ENCODE measurements at regions not wholly inside any gene's neighbourhood (a gene's known extent, or its start where the extent isn't known, plus 50 kb on each side); places are given as distances from the start of the nearest gene placed in this dataset.
"Not testable (repeated sequence)": the region's sequence is repeated elsewhere in the genome, so short reads cannot be mapped to it uniquely, and the experiment has no call there.

DNA sequence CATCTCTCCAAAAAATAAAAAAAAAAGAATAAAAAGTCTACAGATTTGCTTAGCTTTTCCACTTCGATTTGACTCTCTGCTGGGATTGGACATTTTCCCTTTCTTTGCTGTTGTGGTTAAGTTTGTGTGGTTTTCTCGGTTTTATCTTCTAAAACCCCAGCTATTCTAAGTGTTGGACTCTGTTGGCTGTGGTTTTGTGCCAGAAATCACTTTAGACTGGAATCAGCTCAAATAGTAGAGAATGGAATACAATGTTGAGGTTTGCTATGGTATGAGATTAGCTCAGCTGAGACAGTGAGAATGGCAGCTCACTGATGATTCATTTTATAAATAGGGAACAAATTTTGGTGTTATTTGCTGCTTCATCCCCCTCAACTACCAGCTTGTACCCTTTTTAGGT is 116.0 kb downstream of the BUB3 start:
- DNase-seq (ENCODE audit: low read depth): peak; percentile 23

DNA sequence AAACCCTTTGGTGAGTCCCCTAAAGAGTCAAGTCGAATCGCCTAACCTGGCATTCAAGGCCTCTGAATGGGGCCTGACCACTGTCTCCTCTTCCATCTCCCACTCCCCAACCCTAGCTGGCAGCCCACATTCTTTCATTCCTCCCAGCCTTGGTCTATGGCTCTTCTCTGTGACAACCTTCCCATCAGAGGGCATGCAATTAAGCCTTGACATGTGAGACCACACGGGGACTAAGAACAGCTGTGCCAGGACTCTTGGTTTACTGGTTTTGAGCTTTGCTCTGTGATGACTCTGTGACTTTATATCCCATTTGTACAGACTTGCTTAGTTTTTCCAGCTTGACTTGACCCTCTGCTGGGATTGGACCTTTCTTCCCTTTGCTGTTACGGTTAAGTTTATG is 116.6 kb downstream of the BUB3 start:
- DNase-seq (ENCODE audit: low read depth): no peak

DNA sequence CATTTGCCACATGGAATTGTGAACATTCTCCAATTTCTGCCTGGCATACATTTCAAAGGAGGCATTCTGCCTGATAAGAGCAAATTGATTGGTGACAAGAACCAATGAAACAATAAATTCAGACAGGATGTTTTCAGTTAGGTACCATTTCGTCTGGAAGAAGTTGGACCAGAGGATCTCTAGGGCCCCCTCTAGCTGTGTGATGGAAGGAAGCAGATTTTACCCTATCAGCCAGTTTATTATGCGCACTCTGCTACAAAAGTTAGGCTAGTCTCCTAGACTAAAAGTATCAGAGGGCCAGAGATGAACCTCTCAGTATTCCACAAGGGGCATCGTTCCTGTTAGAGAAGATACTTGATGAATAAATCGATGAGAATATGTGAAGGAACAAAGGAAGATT is 118.0 kb downstream of the BUB3 start:
- no peak for DNase-seq (ENCODE audit: low read depth)

GRCh38 chr10:123274306-123275135 is 120.3 kb downstream of the BUB3 start:
- no peak for DNase-seq (ENCODE audit: low read depth)

- no peak for DNase-seq (ENCODE audit: low read depth)
Measured at GRCh38 chr10:123275136-123275564, 120.9 kb downstream of the BUB3 start.

DNA sequence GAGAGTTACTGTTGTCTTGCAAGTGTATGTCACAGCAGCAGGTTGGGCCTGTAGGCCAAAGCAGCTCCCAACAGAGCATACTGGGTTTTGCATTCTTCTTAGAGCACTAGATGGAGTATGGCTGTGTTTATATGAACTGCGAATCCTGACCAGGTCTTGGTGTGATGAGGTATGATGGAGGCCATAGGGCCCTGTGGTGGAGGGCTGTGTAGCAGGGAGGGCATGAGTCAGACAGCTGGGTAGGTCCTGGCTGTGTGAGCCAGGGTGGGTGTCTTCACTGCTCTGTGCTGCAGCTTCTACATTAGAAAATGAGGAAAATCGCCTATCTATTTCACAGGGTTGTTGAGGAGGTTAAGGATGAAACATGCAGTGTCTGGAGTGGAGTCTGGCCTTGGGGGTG is 124.2 kb downstream of the BUB3 start:
- no peak for DNase-seq (ENCODE audit: low read depth)

GRCh38 chr10:123283371-123283770 is 129.2 kb downstream of the BUB3 start:
- DNase-seq (ENCODE audit: low read depth): not testable (repeated sequence)

DNA sequence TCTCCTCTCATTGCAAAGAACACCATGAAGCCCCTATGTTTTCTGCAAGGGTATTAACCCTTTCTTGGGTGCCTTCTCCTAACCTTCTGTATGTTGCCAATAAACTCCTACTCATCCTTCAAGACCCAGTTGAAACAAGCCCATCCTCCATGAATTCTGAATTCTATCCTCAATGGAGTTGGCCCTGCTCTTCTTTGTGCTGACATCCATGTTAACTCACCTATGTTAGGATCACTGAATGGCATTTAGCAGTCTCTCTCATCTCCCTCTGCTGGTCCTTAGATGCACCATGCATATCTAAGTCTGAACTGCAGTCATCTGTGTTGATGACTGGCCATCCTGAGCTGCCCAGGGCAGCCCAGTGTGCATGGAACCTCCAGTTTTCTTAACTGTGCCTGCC is 129.8 kb downstream of the BUB3 start:
- no peak for DNase-seq (ENCODE audit: low read depth)

- DNase-seq (ENCODE audit: low read depth): peak; percentile 15
Measured at GRCh38 chr10:123287594-123288247, 133.5 kb downstream of the BUB3 start.

- DNase-seq (ENCODE audit: low read depth): no peak
Measured at GRCh38 chr10:123289432-123289831, 135.2 kb downstream of the BUB3 start.

GRCh38 chr10:123294109-123294508 is 139.9 kb downstream of the BUB3 start:
- no peak for DNase-seq (ENCODE audit: low read depth)

DNA sequence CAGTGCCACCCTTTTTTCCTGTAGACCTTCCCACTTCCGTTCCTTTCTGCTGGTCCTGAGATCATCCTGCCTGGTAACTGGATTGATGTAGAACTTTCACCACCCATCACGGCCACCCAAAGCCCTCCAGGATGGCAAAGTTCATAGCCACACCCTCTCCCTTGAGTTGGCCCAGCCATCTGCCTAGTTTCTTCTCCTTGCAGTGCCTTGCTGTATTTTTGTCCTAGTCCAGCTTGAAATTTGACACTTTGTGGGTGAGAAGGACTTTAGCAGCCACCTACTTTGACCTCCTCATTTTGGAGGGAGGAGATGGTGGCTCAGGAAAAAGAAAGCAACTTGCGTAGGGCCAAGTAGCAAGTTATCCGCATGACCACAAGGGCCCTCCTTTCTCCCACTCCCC is 140.7 kb downstream of the BUB3 start:
- DNase-seq (ENCODE audit: low read depth): no peak

DNA sequence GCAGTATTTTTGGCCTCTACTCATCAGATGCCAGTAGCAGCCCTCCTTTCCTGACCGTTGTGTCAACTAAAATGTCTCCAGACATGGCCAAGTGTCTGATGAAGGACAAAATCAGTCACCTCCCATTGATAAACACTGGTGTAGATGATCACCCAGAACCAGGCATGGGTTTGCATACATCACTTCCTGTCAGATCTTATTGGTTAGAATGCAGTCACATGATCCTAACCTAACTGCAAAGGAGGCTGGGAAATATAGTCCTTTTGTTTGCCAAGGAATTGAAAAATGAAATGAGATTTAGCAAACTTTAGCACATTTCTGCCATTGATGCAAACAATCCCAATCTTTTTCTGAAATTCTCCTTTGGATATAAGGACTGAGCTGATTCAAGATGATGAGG is 141.4 kb downstream of the BUB3 start:
- DNase-seq (ENCODE audit: low read depth): no peak

DNA sequence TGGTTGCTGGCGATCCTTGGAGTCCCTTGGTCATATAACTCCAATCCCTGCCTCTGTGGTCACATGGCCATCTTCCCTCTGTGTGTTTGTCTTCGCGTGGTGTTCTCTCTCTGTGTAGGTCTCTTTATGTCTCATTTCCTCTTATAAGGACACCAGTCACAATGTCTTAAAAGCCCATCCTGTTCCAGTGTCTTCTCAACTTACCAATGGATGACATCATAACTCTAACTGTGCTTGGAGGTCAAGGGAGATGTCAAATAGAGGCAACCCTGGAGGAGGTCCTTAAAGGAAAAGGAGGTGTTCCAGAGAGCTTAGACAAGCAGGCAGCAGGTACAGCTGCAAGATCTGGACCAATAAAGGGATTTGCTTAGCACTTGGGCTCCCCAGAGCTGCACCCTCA is 143.0 kb downstream of the BUB3 start:
- DNase-seq (ENCODE audit: low read depth): no peak

DNA sequence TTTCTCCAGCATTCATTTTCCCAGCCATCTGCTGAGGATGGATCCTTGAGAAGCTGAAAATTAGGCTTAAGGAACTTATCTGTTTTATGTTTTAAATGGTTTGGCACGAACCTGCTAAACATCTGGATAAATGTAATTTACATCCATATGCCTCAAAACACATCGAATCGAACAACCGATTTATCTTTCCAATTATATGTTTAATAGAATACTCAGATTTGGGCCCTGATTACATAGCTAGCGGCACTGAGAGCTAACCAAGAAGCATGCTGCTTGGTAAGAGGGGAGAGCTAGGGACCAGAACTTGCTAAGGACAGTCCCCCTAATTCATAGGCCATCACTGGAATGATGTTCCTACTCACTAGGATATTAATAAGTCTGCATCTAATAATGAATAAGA is 144.4 kb downstream of the BUB3 start:
- no peak for DNase-seq (ENCODE audit: low read depth)

- DNase-seq (ENCODE audit: low read depth): no peak
Measured at GRCh38 chr10:123299598-123299997, 145.4 kb downstream of the BUB3 start.

DNA sequence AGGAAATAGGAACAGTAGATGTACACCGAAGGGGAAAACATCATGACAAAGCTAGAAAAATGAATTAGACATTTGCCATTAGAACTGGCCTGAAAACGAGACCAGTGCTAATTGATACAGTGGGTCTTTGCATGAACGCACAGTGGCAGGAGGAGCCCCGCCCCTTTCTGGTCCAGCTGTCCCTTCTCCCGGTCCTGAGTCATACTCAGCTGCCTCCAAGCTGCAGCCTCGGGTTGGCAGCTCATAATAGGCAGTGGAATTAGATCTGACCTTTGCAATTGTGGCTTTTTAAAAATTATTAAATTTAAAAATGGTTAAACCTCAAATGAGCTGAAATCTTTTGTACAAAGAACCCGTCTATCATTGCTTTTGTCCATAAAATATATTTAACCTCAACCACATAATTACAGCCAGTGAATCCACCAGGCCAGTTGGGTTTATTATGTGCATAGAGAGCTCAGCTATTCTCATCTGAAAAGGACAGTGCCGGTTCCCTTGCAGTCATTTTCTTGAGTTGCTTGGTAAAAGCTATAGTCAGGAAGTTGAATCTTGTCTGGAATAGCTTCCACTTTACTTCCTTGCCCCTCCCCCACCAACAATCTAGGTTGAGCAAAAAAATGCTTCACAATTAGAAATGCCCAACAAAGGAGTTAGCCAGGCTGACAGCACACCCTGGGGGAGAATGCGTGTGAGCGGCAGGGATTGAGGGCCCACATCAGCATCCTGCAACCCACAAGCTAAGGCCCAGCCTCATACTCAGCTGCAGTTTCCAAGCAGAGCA is 147.1 kb downstream of the BUB3 start:
- DNase-seq (ENCODE audit: low read depth): no peak

DNA sequence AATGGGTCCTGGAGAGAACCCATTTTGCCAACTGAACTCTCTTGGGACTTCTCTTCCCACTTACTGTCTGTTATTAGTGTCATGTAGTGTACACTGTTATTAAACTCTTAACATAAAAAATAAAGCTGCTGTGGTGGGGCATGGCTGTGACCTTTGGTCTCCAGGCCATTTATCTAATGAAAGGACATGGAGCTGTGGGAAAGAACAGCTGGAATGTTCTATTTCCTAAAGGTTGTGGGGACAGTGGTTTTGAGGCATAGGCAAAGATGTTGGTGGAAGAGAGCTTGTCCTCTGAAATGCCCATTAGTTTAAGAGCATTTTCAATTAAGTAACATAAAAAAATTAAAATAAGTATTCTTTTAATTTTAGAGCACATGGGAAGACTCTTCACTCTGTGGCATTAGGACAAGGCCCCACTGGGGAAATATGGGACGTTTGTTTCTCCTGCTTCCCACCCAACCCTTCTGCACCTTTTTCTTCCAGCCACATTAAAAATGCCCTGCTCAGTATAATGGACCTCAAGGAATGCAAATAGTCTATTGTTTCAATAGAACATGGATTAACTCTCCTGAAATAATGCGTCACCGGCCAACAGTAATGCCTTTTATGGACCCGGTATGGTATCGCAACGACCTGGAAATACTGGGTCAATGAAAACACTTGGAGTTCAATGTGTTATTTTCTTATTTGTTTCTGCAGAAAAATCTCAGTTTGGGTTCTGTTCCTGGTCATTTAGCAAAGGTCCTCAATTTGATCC is 149.6 kb downstream of the BUB3 start:
- no peak for DNase-seq (ENCODE audit: low read depth)

GRCh38 chr10:123305671-123306070 is 151.5 kb downstream of the BUB3 start:
- no peak for DNase-seq (ENCODE audit: low read depth)

DNA sequence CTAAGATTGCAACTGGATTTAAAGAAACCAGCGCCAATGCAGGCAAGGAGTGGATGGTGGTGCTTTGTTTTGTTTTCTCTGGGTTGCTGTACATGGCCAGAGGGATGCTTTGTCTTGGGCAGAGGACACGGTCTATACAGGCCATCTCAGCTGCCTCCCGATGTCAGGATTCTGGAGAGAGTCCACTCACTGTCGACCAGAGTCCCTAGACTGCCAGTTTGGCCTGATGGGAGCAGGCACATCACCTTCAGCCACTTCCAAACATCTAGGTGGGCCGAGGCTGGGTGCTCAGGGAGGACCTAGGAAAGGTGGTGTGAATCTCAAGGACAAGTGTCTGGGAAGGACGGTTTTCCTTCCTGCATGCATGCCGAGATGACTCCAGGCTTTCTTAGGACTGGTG is 152.1 kb downstream of the BUB3 start:
- no peak for DNase-seq (ENCODE audit: low read depth)

- DNase-seq (ENCODE audit: low read depth): no peak
Measured at GRCh38 chr10:123309731-123310130, 155.5 kb downstream of the BUB3 start.

DNA sequence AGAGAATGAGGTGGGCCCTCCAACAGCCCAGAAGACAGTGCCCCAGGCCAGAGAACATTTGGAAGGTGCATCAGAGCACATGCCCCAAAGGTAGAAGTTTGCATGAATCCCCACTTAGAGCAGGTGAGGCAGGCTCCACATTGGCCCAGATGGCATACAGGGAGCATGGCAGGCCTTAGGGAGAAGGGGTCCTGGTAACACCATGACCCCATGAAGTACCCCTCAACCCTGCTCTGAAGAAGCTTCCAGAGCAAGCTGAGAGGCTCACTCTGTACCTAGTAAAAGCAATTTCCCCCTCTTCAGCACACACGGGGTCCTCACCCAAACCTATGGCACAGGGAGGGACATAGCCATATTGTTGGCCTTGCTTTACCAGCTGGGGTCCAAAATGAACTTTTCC is 162.6 kb downstream of the BUB3 start:
- no peak for DNase-seq (ENCODE audit: low read depth)

All from amniotic epithelial cell (primary cell).